Endothelial cell of umbilical vein (primary cell): ENCODE measurements at regions not wholly inside any gene's neighbourhood (a gene's known extent, or its start where the extent isn't known, plus 50 kb on each side); places are given as distances from the start of the nearest gene placed in this dataset.

Experiments
- BruUV-seq: library from RNA; stranded (reverse); fragments of 400-500 nt; replicated peaks from 2 replicates; lab custom pipeline; 2021; lab: Mats Ljungman, UMichigan
- CTCF ChIA-PET: fragments of 300-600, 350-600 bp; sonication (Branson Sonifier 250); formaldehyde crosslinking; loops from one replicate; lab custom pipeline; 2021; ENCODE audit warnings: antibody characterized with exemption, inconsistent platforms; lab: Charles Lee
- POLR2A ChIA-PET: fragments of 300-600, 350-600 bp; sonication (Branson Sonifier 250); formaldehyde crosslinking; loops from one replicate; lab custom pipeline; 2021; ENCODE audit warnings: antibody characterized with exemption, inconsistent platforms; lab: Charles Lee
- DNase-seq: peaks from one replicate; pipeline ENCODE4 v3.0.0-alpha.2; 2011; ENCODE audit warnings: low read depth, low spot score
- FAIRE-seq: peaks from 2 replicates; lab custom pipeline; 2011; peaks lifted over from hg19 to GRCh38; lab: Jason Lieb, UNC
- H2AFZ ChIP-seq: 2 replicates; pipeline ENCODE4 v1.6.0; 2012; ENCODE audit warnings: low read depth, low read length, control low read depth, inconsistent platforms
- H3K27ac ChIP-seq: 2 replicates; pipeline ENCODE4 v1.5.1; 2011; ENCODE audit warnings: low read depth, mild to moderate bottlenecking, control low read depth, low read length, moderate library complexity; ENCODE audit not compliant: insufficient read depth
- H3K27me3 ChIP-seq, 2 experiments: 2 replicates each; pipeline versions ENCODE4 v1.6.0 to v1.6.1; 2011; ENCODE audit warnings: low read length in 2 of 2, mixed read lengths in 1 of 2; ENCODE audit not compliant: control insufficient read depth in 2 of 2, insufficient read depth in 2 of 2
- H3K36me3 ChIP-seq, 2 experiments: 2 replicates in 1 of 2; 3 replicates in 1 of 2; pipeline ENCODE4 v1.5.1; 2011; ENCODE audit warnings: low read length in 2 of 2, mild to moderate bottlenecking in 1 of 2, moderate library complexity in 1 of 2; ENCODE audit not compliant: control insufficient read depth in 2 of 2, insufficient read depth in 2 of 2; ENCODE audit errors: extremely low read depth in 1 of 2
- H3K4me1 ChIP-seq: 3 replicates; pipeline ENCODE4 v1.5.1; 2011; ENCODE audit warnings: mild to moderate bottlenecking, low read length; ENCODE audit not compliant: control insufficient read depth, insufficient read depth; ENCODE audit errors: extremely low read depth
- H3K4me2 ChIP-seq: 2 replicates; pipeline ENCODE4 v1.6.1; 2011; ENCODE audit warnings: low read length, control low read depth, mixed read lengths; ENCODE audit not compliant: insufficient read depth
- H3K4me3 ChIP-seq, 3 experiments: fragments of 200-600 bp in 1 of 3; sonication (generic), shearing (Covaris generic) in 1 of 3; replicated peaks in 1 of 3; 2 replicates each; pipeline ENCODE4 v1.5.1; 2011 to 2016; ENCODE audit warnings: control low read depth in 3 of 3, low read length in 3 of 3, mild to moderate bottlenecking in 2 of 3, inconsistent platforms in 1 of 3, low read depth in 1 of 3, moderate library complexity in 1 of 3; ENCODE audit not compliant: insufficient read depth in 1 of 3
- H3K79me2 ChIP-seq: 2 replicates; pipeline ENCODE4 v1.6.0; 2012; ENCODE audit warnings: low read length, inconsistent platforms; ENCODE audit not compliant: control insufficient read depth, insufficient read depth
- H3K9ac ChIP-seq: replicated peaks from 2 replicates; pipeline ENCODE3; 2011; ENCODE audit warnings: low read length, control low read depth; ENCODE audit not compliant: insufficient read depth; ENCODE audit errors: extremely low read depth
- H3K9me1 ChIP-seq: replicated peaks from 3 replicates; pipeline ENCODE4 v1.6.0; 2011; ENCODE audit warnings: mild to moderate bottlenecking, low read length; ENCODE audit not compliant: control insufficient read depth, insufficient read depth; ENCODE audit errors: extremely low read depth
- H3K9me3 ChIP-seq: replicated peaks from 2 replicates; pipeline ENCODE4 v1.5.1; 2012; ENCODE audit warnings: low read length, inconsistent platforms; ENCODE audit not compliant: control insufficient read depth, insufficient read depth
- H4K20me1 ChIP-seq: replicated peaks from 2 replicates; pipeline ENCODE3; 2011; ENCODE audit warnings: mild to moderate bottlenecking, low read length; ENCODE audit not compliant: control insufficient read depth, insufficient read depth; ENCODE audit errors: extremely low read depth
- CTCF ChIP-seq, 2 donors: IDR thresholded peaks; 1 replicate in 1 of 2; 2 replicates in 1 of 2; pipeline ENCODE4 v1.5.1; 2011; ENCODE audit warnings: low read length in 2 of 2, mild to moderate bottlenecking in 2 of 2, moderate library complexity in 2 of 2, control low read depth in 1 of 2, inconsistent platforms in 1 of 2, low read depth in 1 of 2; ENCODE audit not compliant: insufficient read depth in 1 of 2; ENCODE audit errors: extremely low read depth in 1 of 2
- EZH2 ChIP-seq: IDR thresholded peaks from 2 replicates; pipeline ENCODE4 v1.6.1; 2012; ENCODE audit warnings: borderline replicate concordance, low read depth, mild to moderate bottlenecking, moderate library complexity, low read length, inconsistent platforms; ENCODE audit not compliant: severe bottlenecking
- FOS ChIP-seq: IDR thresholded peaks from 2 replicates; pipeline ENCODE4 v1.6.1; 2011; ENCODE audit warnings: mild to moderate bottlenecking, low read length, moderate library complexity, borderline replicate concordance; ENCODE audit not compliant: insufficient read depth
- GATA2 ChIP-seq: IDR thresholded peaks from 2 replicates; pipeline ENCODE4 v1.7.0; 2011; ENCODE audit warnings: low read depth, mild to moderate bottlenecking, moderate library complexity, mixed read lengths, low read length; ENCODE audit not compliant: insufficient read length, insufficient read depth
- JUN ChIP-seq: IDR thresholded peaks from 2 replicates; pipeline ENCODE4 v1.6.1; 2011; ENCODE audit warnings: borderline replicate concordance, low read depth; ENCODE audit not compliant: insufficient read length, insufficient read depth
- MAX ChIP-seq: IDR thresholded peaks from 2 replicates; pipeline ENCODE4 v1.6.1; 2011; ENCODE audit not compliant: insufficient read depth, insufficient read length
- MYC ChIP-seq: IDR thresholded peaks from one replicate; pipeline ENCODE4 v1.6.1; 2011; ENCODE audit warnings: mild to moderate bottlenecking, low read depth, low read length
- POLR2A ChIP-seq: IDR thresholded peaks from 2 replicates; pipeline ENCODE4 v1.6.1; 2012; ENCODE audit warnings: low read depth, mild to moderate bottlenecking, control low read depth, low read length
- POLR2AphosphoS5 ChIP-seq: IDR thresholded peaks from 2 replicates; pipeline ENCODE4 v1.6.1; 2012; ENCODE audit warnings: low read depth, mild to moderate bottlenecking, control low read depth, low read length, moderate library complexity; ENCODE audit not compliant: insufficient read depth
- dilution Hi-C: fragments of 300-500 bp; cut with MboI; formaldehyde crosslinking; loops from one replicate; pipeline ENCODE4 v1.15.0; 2019; ENCODE audit warnings: low sequenced_read_pairs; ENCODE audit not compliant: extremely low pct_ligation_motif_present
- intact Hi-C: fragments of 100-400 bp; cut with micrococcal nuclease; formaldehyde crosslinking; loops from one replicate; pipeline ENCODE4 v1.10.0; 2022

GRCh38 chr2:189341077-189341476 is 100.2 kb upstream of the WDR75 start:
- Histone ChIP-seq H3K79me2 (no peaks in the 10 kb centered on the region), H3K36me3 (no peaks in the 10 kb centered on the region), H3K4me1 (no peaks in the 10 kb centered on the region), H4K20me1 (no peaks in the 10 kb centered on the region), H3K27ac (no peak overlapping the region), H3K9me1 (no peaks in the 10 kb centered on the region), H3K27me3 (no peaks in the 10 kb centered on the region), H3K4me3 (no peak overlapping the region), H2AFZ (no peak overlapping the region), H3K9me3 (peaks cover 5% of the 10 kb centered on the region), H3K9ac (no peak overlapping the region), H3K4me2 (no peak overlapping the region)
- TF ChIP-seq CTCF (IDR thresholded peaks at IDR 0.05; ENCODE audit: extremely low read depth in 1 of 2, insufficient read depth in 1 of 2, low read depth in 1 of 2, low read length in 2 of 2): no peak
- TF ChIP-seq POLR2A: no peak
- TF ChIP-seq EZH2: no peak
- TF ChIP-seq MYC: no peak
- TF ChIP-seq GATA2: no peak
- no peak for TF ChIP-seq POLR2AphosphoS5
- TF ChIP-seq FOS: no peak
- TF ChIP-seq MAX: no peak
- TF ChIP-seq JUN: no peak
- DNase-seq: no peak
- no TSS peak for BruUV-seq
- intact Hi-C loops (no loop called here), dilution Hi-C loops (no loop called here)
- no peak for FAIRE-seq
- ChIA-PET POLR2A (no interaction called here), CTCF (no interaction called here)
